Lung (tissue), 11 donors: ENCODE measurements at regions not wholly inside any gene's neighbourhood (a gene's known extent, or its start where the extent isn't known, plus 50 kb on each side); places are given as distances from the start of the nearest gene placed in this dataset.

Experiments
- ATAC-seq: fragments of 200-7000 bp; cut with Tn5 transposase; one replicate; pipeline ENCODE4 v1.9.1; 2020; ENCODE audit warnings: moderate number of reproducible peaks; ENCODE audit not compliant: insufficient read depth, low FRiP score
- DNase-seq, 3 donors: peaks; one replicate each; pipeline ENCODE4 v3.0.0-alpha.2; 2013 to 2017
- H3K27ac ChIP-seq, 2 donors: one replicate each; pipeline ENCODE4 v1.5.1; 2013; ENCODE audit warnings: mild to moderate bottlenecking in 2 of 2, moderate library complexity in 2 of 2, control low read depth in 1 of 2, inconsistent platforms in 1 of 2, low read depth in 1 of 2, low read length in 1 of 2
- H3K27me3 ChIP-seq, 3 donors: one replicate each; pipeline ENCODE4 v1.5.1; 2013; ENCODE audit warnings: low read length in 2 of 3; ENCODE audit not compliant: control insufficient read depth in 3 of 3, insufficient read depth in 3 of 3
- H3K36me3 ChIP-seq, 4 donors: one replicate each; pipeline ENCODE4 v1.5.1; 2013; ENCODE audit warnings: low read length in 4 of 4, mild to moderate bottlenecking in 1 of 4, moderate library complexity in 1 of 4; ENCODE audit not compliant: control insufficient read depth in 4 of 4, insufficient read depth in 4 of 4
- H3K4me1 ChIP-seq, 5 donors: one replicate each; pipeline ENCODE4 v1.5.1; 2013; ENCODE audit warnings: low read length in 5 of 5, mild to moderate bottlenecking in 2 of 5, moderate library complexity in 1 of 5; ENCODE audit not compliant: control insufficient read depth in 5 of 5, insufficient read depth in 5 of 5
- H3K4me3 ChIP-seq: one replicate; pipeline ENCODE4 v1.5.1; 2013; ENCODE audit warnings: mild to moderate bottlenecking, control low read depth, moderate library complexity
- H3K9ac ChIP-seq, 2 donors: one replicate each; pipeline ENCODE4 v1.5.1; 2013; ENCODE audit warnings: low read length in 2 of 2, control low read depth in 1 of 2; ENCODE audit not compliant: insufficient read depth in 1 of 2
- H3K9me3 ChIP-seq, 4 donors: one replicate each; pipeline ENCODE4 v1.5.1; 2013; ENCODE audit warnings: low read length in 3 of 4, mild to moderate bottlenecking in 1 of 4, moderate library complexity in 1 of 4; ENCODE audit not compliant: control insufficient read depth in 4 of 4, insufficient read depth in 3 of 4
- CTCF ChIP-seq: IDR thresholded peaks from 2 replicates; pipeline ENCODE4 v1.5.1; 2012; ENCODE audit warnings: mild to moderate bottlenecking; ENCODE audit errors: control extremely low read depth, extremely low read depth
- WGBS, 2 donors: extraction: QIAGEN DNeasy Blood & Tissue Kit; methylation state at CpG; one replicate each; pipeline ENCODE4 v1.1.7; 2013; 5-methylcytosine and 5-hydroxymethylcytosine counted together
- donor health status: control.
- donor health status: control.
- donor health status: Bipolar disorder and iron deficiency.
- donor health status: healthy.
- donor health status: DM: yes; HTN: yes; CAD: no.

DNA sequence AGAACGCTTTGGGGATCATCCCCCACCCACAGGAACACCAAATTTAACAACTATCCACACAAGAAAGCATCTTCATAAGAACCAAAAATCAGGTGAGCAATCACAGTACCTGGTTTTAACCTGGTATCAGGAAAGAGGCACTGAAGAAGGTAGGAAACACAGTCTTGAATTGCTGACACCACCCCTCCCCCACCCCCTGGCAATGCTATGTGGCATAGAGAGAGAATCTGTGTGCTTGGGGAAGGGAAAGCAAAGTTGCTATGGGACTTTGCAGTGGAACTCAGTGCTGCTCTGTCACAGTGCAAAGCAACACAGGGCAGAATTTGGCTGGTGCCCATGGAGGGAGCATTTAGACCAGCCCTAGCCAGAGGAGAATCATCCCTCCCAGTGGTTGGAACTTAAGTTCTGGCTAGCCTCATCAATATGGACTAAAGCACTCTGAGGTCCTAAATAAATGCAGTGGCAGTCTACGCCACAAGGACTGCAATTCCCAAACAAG, 565.5 kb downstream of the EPM2A start:
- H3K4me1 ChIP-seq: no peaks in the 10 kb centered on the region
- DNase-seq: no peak
- H3K9ac ChIP-seq: no peak overlapping the region
- no peak overlapping the region for H3K4me3 ChIP-seq
- H3K9me3 ChIP-seq: no peaks in the 10 kb centered on the region
- H3K27me3 ChIP-seq: no peaks in the 10 kb centered on the region
- no peaks in the 10 kb centered on the region for H3K36me3 ChIP-seq
- 89 to 95% methylated on average over 2 of the region's 2 CpGs for WGBS, 2 donors
- ATAC-seq: no peak
- TF ChIP-seq CTCF: no peak
- H3K27ac ChIP-seq: no peak overlapping the region

DNA sequence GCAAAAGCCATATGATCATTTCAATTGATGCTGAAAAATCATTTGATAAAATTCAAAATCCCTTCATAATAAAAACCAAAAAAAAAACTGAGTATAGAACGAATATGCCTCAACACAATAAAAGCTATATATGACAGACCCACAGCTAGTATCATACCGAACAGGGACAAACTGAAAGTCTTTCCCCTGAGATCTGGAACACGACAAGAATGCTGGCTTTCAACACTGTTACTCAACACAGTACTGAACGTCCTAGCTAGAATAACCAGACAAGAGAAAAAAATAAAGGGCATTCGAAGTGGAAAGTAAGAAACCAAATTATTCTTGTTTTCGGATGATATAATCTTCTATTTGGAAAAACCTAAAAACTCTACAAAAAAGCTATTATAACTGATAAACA, 559.9 kb downstream of the EPM2A start:
- ATAC-seq: no peak
- H3K9ac ChIP-seq: no peak overlapping the region
- 86 to 94% methylated on average over 6 of the region's 6 CpGs for WGBS, 2 donors

DNA sequence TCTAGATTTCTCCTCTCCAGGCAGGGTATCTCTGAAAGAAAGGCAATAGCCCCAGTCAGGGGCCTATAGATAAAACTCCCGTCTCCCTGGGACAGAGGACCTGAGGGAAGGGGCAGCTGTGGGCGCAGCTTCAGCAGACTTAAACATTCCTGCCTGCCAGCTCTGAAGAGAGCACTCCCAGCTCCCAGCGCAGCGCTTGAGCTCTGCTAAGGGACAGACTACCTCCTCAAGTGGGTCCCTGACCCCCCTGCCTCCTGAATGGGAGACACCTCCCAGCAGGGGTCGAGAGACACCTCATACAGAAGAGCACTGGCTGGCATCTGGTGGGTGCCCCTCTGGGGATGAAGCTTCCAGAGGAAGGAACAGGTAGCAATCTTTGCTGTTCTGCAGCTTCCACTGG, 556.9 kb downstream of the EPM2A start:
- DNase-seq (no peak), ATAC-seq (no peak)
- Histone ChIP-seq H3K36me3 (no peaks in the 10 kb centered on the region), H3K4me3 (no peak overlapping the region), H3K4me1 (no peaks in the 10 kb centered on the region), H3K27ac (no peak overlapping the region), H3K9ac (no peak overlapping the region), H3K27me3 (no peaks in the 10 kb centered on the region), H3K9me3 (no peaks in the 10 kb centered on the region)
- 87 to 92% methylated on average over 5 of the region's 5 CpGs for WGBS, 2 donors
- no peak for TF ChIP-seq CTCF

More for the DNA sequence above, 559.9 kb downstream of the EPM2A start:
- H3K27me3 ChIP-seq: no peaks in the 10 kb centered on the region
- H3K4me1 ChIP-seq: no peaks in the 10 kb centered on the region
- no peaks in the 10 kb centered on the region for H3K9me3 ChIP-seq
- no peak for DNase-seq
- no peak overlapping the region for H3K4me3 ChIP-seq
- H3K36me3 ChIP-seq: no peaks in the 10 kb centered on the region
- TF ChIP-seq CTCF: no peak
- no peak overlapping the region for H3K27ac ChIP-seq
